Body of pancreas (tissue), 4 donors: ENCODE measurements at regions not wholly inside any gene's neighbourhood (a gene's known extent, or its start where the extent isn't known, plus 50 kb on each side); places are given as distances from the start of the nearest gene placed in this dataset.

Source experiments
- POLR2A ChIP-seq, 3 donors: fragments of 450-650 bp; IDR thresholded peaks; one replicate each; pipeline ENCODE4 v1.6.1; 2016; ENCODE audit warnings: antibody characterized with exemption in 3 of 3, mild to moderate bottlenecking in 2 of 3
- TF ChIP-seq, protein P1 (sequence below), 7 experiments: fragments of 450-650 bp in 4 of 7; fragments of 200-600 bp in 3 of 7; sonication (generic) in 3 of 7; IDR thresholded peaks; one replicate each; pipeline ENCODE4 v1.5.1; 2016 to 2019; ENCODE audit warnings: antibody characterized with exemption in 7 of 7

DNA sequence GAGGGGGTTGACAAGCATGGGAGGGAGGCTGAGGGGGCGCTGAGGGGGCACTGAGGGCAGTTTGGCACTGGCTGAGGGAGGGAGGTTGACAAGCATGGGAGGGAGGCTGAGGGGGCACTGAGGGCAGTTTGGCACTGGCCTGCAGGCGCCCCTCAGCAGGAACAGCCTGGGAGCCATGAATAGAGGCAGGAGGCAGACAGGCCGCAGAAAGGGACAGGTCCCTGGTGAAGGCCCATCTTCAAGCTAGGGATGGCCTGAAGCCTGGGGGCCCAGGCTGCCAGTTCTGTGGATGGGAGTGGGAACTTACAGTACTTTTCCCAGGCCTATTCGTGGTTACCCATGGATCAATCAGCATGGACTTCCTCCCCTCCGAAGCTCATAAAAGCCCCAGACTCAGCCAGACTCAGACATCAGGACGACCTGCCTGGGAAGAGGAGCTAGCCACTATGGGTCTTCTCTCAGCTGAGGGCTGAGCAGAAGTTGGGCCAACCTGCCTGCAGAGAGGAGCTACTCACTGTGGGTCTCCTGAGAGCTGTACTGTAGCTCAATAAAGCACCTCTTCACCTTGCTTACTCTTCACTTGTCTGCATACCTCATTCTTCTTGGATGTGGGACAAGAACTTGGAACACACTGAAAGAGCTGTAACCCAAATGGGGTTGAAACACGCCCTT is 72.8 kb upstream of the BRD7 start:
- TF ChIP-seq, protein P1, sequence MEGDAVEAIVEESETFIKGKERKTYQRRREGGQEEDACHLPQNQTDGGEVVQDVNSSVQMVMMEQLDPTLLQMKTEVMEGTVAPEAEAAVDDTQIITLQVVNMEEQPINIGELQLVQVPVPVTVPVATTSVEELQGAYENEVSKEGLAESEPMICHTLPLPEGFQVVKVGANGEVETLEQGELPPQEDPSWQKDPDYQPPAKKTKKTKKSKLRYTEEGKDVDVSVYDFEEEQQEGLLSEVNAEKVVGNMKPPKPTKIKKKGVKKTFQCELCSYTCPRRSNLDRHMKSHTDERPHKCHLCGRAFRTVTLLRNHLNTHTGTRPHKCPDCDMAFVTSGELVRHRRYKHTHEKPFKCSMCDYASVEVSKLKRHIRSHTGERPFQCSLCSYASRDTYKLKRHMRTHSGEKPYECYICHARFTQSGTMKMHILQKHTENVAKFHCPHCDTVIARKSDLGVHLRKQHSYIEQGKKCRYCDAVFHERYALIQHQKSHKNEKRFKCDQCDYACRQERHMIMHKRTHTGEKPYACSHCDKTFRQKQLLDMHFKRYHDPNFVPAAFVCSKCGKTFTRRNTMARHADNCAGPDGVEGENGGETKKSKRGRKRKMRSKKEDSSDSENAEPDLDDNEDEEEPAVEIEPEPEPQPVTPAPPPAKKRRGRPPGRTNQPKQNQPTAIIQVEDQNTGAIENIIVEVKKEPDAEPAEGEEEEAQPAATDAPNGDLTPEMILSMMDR (IDR thresholded peaks at IDR 0.05) = no peak
- TF ChIP-seq POLR2A (IDR thresholded peaks at IDR 0.05) = no peak
